ENCODE measurements at regions not wholly inside any gene's neighbourhood (a gene's known extent, or its start where the extent isn't known, plus 50 kb on each side); places are given as distances from the start of the nearest gene placed in this dataset.
A peak's percentile ranks its signal among the peaks of the same experiment; 100 is the strongest.
"Not testable (repeated sequence)": the region's sequence is repeated elsewhere in the genome, so short reads cannot be mapped to it uniquely, and the experiment has no call there.

- H3K36me3 ChIP-seq; H3K4me1 ChIP-seq; H3K27me3 ChIP-seq; H3K9me3 ChIP-seq; H3K4me3 ChIP-seq; DNase-seq; H3K27ac ChIP-seq; intact Hi-C loops (cut with DNase I): not testable (repeated sequence)
Observed at GRCh38 chr11:110765-111164, 82.1 kb upstream of the SCGB1C1 start.

- DNase-seq, result peak; percentile 25
- H3K4me1 ChIP-seq; H3K9me3 ChIP-seq; H3K36me3 ChIP-seq; H3K27me3 ChIP-seq; H3K27ac ChIP-seq; H3K4me3 ChIP-seq; intact Hi-C loops (cut with DNase I): not testable (repeated sequence)
- 88 to 96% methylated on average over 12 to 18 of the region's 22 CpGs for WGBS, 2 donors
Observed at GRCh38 chr11:128517-128916, 64.4 kb upstream of the SCGB1C1 start.

Measured in sigmoid colon (tissue), 6 donors.